ENCODE measurements at regions not wholly inside any gene's neighbourhood (a gene's known extent, or its start where the extent isn't known, plus 50 kb on each side); places are given as distances from the start of the nearest gene placed in this dataset.

GRCh38 chr7:21160401-21160800 lies 267.5 kb upstream of the SP4 start:
- no peaks in the 10 kb centered on the region for H3K9me3 ChIP-seq (ENCODE audit: control insufficient read depth, low read length)
- 93 to 96% methylated on average over 5 of the region's 5 CpGs for WGBS, 2 experiments
- no peak overlapping the region for H3K4me3 ChIP-seq (ENCODE audit: insufficient read depth, low read depth, low read length)

GRCh38 chr7:21167942-21168341 lies 259.9 kb upstream of the SP4 start:
- 92 to 93% methylated on average over 2 of the region's 2 CpGs for WGBS, 2 experiments
- Histone ChIP-seq H3K36me3 (ENCODE audit: control insufficient read depth, insufficient read depth, low read length) (no peaks in the 10 kb centered on the region), H3K4me3 (ENCODE audit: insufficient read depth, low read depth, low read length) (no peak overlapping the region), H3K27me3 (ENCODE audit: control insufficient read depth, insufficient read depth, low read length, poor library complexity, severe bottlenecking) (peaks cover 41% of the 10 kb centered on the region), H3K4me1 (ENCODE audit: control insufficient read depth, insufficient read depth, low read length) (peaks cover 11% of the 10 kb centered on the region), H3K9me3 (ENCODE audit: control insufficient read depth, low read length) (no peaks in the 10 kb centered on the region), H3K27ac (ENCODE audit: insufficient read depth, low read depth, low read length, poor library complexity, severe bottlenecking) (no peak overlapping the region)

More at GRCh38 chr7:21160401-21160800, 267.5 kb upstream of the SP4 start:
- Histone ChIP-seq H3K27me3 (ENCODE audit: control insufficient read depth, insufficient read depth, low read length, poor library complexity, severe bottlenecking) (no peaks in the 10 kb centered on the region), H3K36me3 (ENCODE audit: control insufficient read depth, insufficient read depth, low read length) (no peaks in the 10 kb centered on the region), H3K27ac (ENCODE audit: insufficient read depth, low read depth, low read length, poor library complexity, severe bottlenecking) (no peak overlapping the region), H3K4me1 (ENCODE audit: control insufficient read depth, insufficient read depth, low read length) (no peaks in the 10 kb centered on the region)

- WGBS, 2 experiments = 3% methylated on average over 30 of the region's 30 CpGs
- H3K27ac ChIP-seq (ENCODE audit: insufficient read depth, low read depth, low read length, poor library complexity, severe bottlenecking) = peak overlapping the region; percentile 36
- H3K9me3 ChIP-seq (ENCODE audit: control insufficient read depth, low read length) = no peaks in the 10 kb centered on the region
- H3K4me1 ChIP-seq (ENCODE audit: control insufficient read depth, insufficient read depth, low read length) = peaks cover 11% of the 10 kb centered on the region
- peak overlapping the region; percentile 38 for H3K4me3 ChIP-seq (ENCODE audit: insufficient read depth, low read depth, low read length)
- peaks cover 41% of the 10 kb centered on the region for H3K27me3 ChIP-seq (ENCODE audit: control insufficient read depth, insufficient read depth, low read length, poor library complexity, severe bottlenecking)
- H3K36me3 ChIP-seq (ENCODE audit: control insufficient read depth, insufficient read depth, low read length) = no peaks in the 10 kb centered on the region
These were observed 258.0 kb upstream of the SP4 start for GRCh38 chr7:21169667-21170580.

- 75 to 81% methylated on average over 6 of the region's 6 CpGs for WGBS, 2 experiments
- Histone ChIP-seq H3K9me3 (ENCODE audit: control insufficient read depth, low read length) (no peaks in the 10 kb centered on the region), H3K36me3 (ENCODE audit: control insufficient read depth, insufficient read depth, low read length) (no peaks in the 10 kb centered on the region), H3K27me3 (ENCODE audit: control insufficient read depth, insufficient read depth, low read length, poor library complexity, severe bottlenecking) (peaks cover 41% of the 10 kb centered on the region), H3K4me3 (ENCODE audit: insufficient read depth, low read depth, low read length) (no peak overlapping the region), H3K4me1 (ENCODE audit: control insufficient read depth, insufficient read depth, low read length) (peaks cover 21% of the 10 kb centered on the region), H3K27ac (ENCODE audit: insufficient read depth, low read depth, low read length, poor library complexity, severe bottlenecking) (no peak overlapping the region)
These were observed 255.1 kb upstream of the SP4 start for GRCh38 chr7:21172800-21173199.

GRCh38 chr7:21173436-21173835 lies 254.4 kb upstream of the SP4 start:
- Histone ChIP-seq H3K27ac (ENCODE audit: insufficient read depth, low read depth, low read length, poor library complexity, severe bottlenecking) (no peak overlapping the region), H3K9me3 (ENCODE audit: control insufficient read depth, low read length) (no peaks in the 10 kb centered on the region), H3K4me3 (ENCODE audit: insufficient read depth, low read depth, low read length) (no peak overlapping the region), H3K4me1 (ENCODE audit: control insufficient read depth, insufficient read depth, low read length) (peaks cover 21% of the 10 kb centered on the region), H3K27me3 (ENCODE audit: control insufficient read depth, insufficient read depth, low read length, poor library complexity, severe bottlenecking) (peaks cover 36% of the 10 kb centered on the region), H3K36me3 (ENCODE audit: control insufficient read depth, insufficient read depth, low read length) (no peaks in the 10 kb centered on the region)
- WGBS, 2 experiments = 93 to 94% methylated on average over 1 of the region's 1 CpG

GRCh38 chr7:21175714-21176113 lies 252.2 kb upstream of the SP4 start:
- no peak overlapping the region for H3K4me3 ChIP-seq (ENCODE audit: insufficient read depth, low read depth, low read length)
- WGBS, 2 experiments = 13% methylated on average over 1 of the region's 1 CpG; no CpG with 5 or more reads in 1 of the 2 experiments
- H3K27me3 ChIP-seq (ENCODE audit: control insufficient read depth, insufficient read depth, low read length, poor library complexity, severe bottlenecking) = peaks cover 15% of the 10 kb centered on the region
- no peaks in the 10 kb centered on the region for H3K9me3 ChIP-seq (ENCODE audit: control insufficient read depth, low read length)
- H3K36me3 ChIP-seq (ENCODE audit: control insufficient read depth, insufficient read depth, low read length) = no peaks in the 10 kb centered on the region
- H3K27ac ChIP-seq (ENCODE audit: insufficient read depth, low read depth, low read length, poor library complexity, severe bottlenecking) = no peak overlapping the region
- peaks cover 9% of the 10 kb centered on the region for H3K4me1 ChIP-seq (ENCODE audit: control insufficient read depth, insufficient read depth, low read length)

- no peak overlapping the region for H3K4me3 ChIP-seq (ENCODE audit: insufficient read depth, low read depth, low read length)
- H3K27ac ChIP-seq (ENCODE audit: insufficient read depth, low read depth, low read length, poor library complexity, severe bottlenecking) = no peak overlapping the region
- no peaks in the 10 kb centered on the region for H3K27me3 ChIP-seq (ENCODE audit: control insufficient read depth, insufficient read depth, low read length, poor library complexity, severe bottlenecking)
- H3K36me3 ChIP-seq (ENCODE audit: control insufficient read depth, insufficient read depth, low read length) = no peaks in the 10 kb centered on the region
- no peaks in the 10 kb centered on the region for H3K9me3 ChIP-seq (ENCODE audit: control insufficient read depth, low read length)
- H3K4me1 ChIP-seq (ENCODE audit: control insufficient read depth, insufficient read depth, low read length) = peaks cover 3% of the 10 kb centered on the region
- WGBS, 2 experiments = 23 to 37% methylated on average over 3 to 4 of the region's 6 CpGs
These were observed 242.8 kb upstream of the SP4 start for GRCh38 chr7:21184942-21185652.

GRCh38 chr7:21185653-21186265 lies 242.1 kb upstream of the SP4 start:
- WGBS, 2 experiments = 80 to 84% methylated on average over 6 of the region's 6 CpGs
- no peak overlapping the region for H3K27ac ChIP-seq (ENCODE audit: insufficient read depth, low read depth, low read length, poor library complexity, severe bottlenecking)

GRCh38 chr7:21191321-21192073 lies 236.4 kb upstream of the SP4 start:
- Histone ChIP-seq H3K9me3 (ENCODE audit: control insufficient read depth, low read length) (no peaks in the 10 kb centered on the region), H3K27me3 (ENCODE audit: control insufficient read depth, insufficient read depth, low read length, poor library complexity, severe bottlenecking) (no peaks in the 10 kb centered on the region), H3K27ac (ENCODE audit: insufficient read depth, low read depth, low read length, poor library complexity, severe bottlenecking) (no peak overlapping the region), H3K4me3 (ENCODE audit: insufficient read depth, low read depth, low read length) (no peak overlapping the region), H3K36me3 (ENCODE audit: control insufficient read depth, insufficient read depth, low read length) (no peaks in the 10 kb centered on the region), H3K4me1 (ENCODE audit: control insufficient read depth, insufficient read depth, low read length) (peaks cover 5% of the 10 kb centered on the region)
- 93 to 94% methylated on average over 7 of the region's 7 CpGs for WGBS, 2 experiments

More at GRCh38 chr7:21185653-21186265, 242.1 kb upstream of the SP4 start:
- no peak overlapping the region for H3K4me3 ChIP-seq (ENCODE audit: insufficient read depth, low read depth, low read length)
- peaks cover 3% of the 10 kb centered on the region for H3K4me1 ChIP-seq (ENCODE audit: control insufficient read depth, insufficient read depth, low read length)
- no peaks in the 10 kb centered on the region for H3K27me3 ChIP-seq (ENCODE audit: control insufficient read depth, insufficient read depth, low read length, poor library complexity, severe bottlenecking)
- H3K36me3 ChIP-seq (ENCODE audit: control insufficient read depth, insufficient read depth, low read length) = no peaks in the 10 kb centered on the region
- no peaks in the 10 kb centered on the region for H3K9me3 ChIP-seq (ENCODE audit: control insufficient read depth, low read length)
